ENCODE measurements at regions not wholly inside any gene's neighbourhood (a gene's known extent, or its start where the extent isn't known, plus 50 kb on each side); places are given as distances from the start of the nearest gene placed in this dataset.

DNA sequence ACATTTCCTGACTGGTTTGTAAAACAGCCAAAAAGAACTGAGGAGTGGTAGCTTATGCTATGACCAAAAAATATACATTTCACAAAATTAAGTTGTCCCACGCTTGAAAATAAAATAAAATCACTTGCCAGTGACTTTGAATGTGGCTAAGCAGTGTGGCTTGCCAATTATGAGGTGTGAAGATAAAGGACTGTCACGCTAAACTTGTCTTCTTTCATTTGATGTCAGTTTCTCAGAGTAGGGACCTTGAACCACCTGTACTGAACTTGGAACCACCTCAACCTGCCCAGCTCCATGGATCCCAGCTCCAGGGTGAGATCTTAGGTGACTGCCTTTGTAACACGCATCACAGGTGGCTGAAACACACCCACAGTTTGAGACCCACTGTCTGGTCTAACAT, 113.7 kb upstream of the TBL1X start:
- TF ChIP-seq POLR2AphosphoS5 (IDR thresholded peaks at IDR 0.05; ENCODE audit: low read depth) (no peak), REST (IDR thresholded peaks at IDR 0.05; ENCODE audit: insufficient replicate concordance, low read depth) (no peak), GABPA (IDR thresholded peaks at IDR 0.05; ENCODE audit: low read depth) (no peak), SPI1 (IDR thresholded peaks at IDR 0.05; ENCODE audit: borderline replicate concordance, low read depth) (no peak), CTCF (IDR thresholded peaks at IDR 0.05; ENCODE audit: insufficient read depth, low read length) (no peak)
- H3K27ac ChIP-seq (replicated peaks): peak overlapping the region; percentile 69

DNA sequence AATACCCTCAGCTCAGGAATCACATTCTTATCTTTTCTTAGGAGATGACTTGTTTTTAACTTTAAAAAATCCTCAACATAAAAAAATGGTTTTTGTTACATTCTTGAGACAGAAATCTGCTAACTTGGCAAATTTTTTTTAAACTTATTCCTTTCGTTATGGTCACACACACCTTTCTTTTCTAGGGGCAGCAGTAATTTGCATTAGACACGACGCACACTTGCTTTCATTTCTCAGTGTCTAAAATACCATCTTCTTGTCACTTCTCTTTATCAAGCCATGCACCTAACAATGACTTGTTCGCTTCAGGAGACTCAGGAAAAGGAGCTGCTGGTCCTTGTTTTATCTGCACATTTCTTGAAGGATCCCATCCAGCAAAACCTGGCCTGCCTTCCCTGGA, 112.6 kb upstream of the TBL1X start:
- Histone ChIP-seq H3K4me3 (replicated peaks; ENCODE audit: insufficient read depth, low read length) (peak overlapping the region; percentile 6; the same call in 1 of the 2 replicates), H3K27ac (replicated peaks) (peak overlapping the region; percentile 69), H3K27me3 (ENCODE audit: insufficient read depth, poor library complexity, severe bottlenecking) (no peaks in the 10 kb centered on the region)
- DNase-seq (ENCODE audit: low read depth in 1 of 2, low spot score in 1 of 2): no peak
- TF ChIP-seq CTCF (IDR thresholded peaks at IDR 0.05; ENCODE audit: insufficient read depth, low read length) (no peak), GABPA (IDR thresholded peaks at IDR 0.05; ENCODE audit: low read depth) (no peak), SPI1 (IDR thresholded peaks at IDR 0.05; ENCODE audit: borderline replicate concordance, low read depth) (no peak; the same call in 1 of the 2 replicates), POLR2AphosphoS5 (IDR thresholded peaks at IDR 0.05; ENCODE audit: low read depth) (no peak), REST (IDR thresholded peaks at IDR 0.05; ENCODE audit: insufficient replicate concordance, low read depth) (no peak)

More for the DNA sequence above, 113.7 kb upstream of the TBL1X start:
- no peaks in the 10 kb centered on the region for H3K27me3 ChIP-seq (ENCODE audit: insufficient read depth, poor library complexity, severe bottlenecking)
- H3K4me3 ChIP-seq (replicated peaks; ENCODE audit: insufficient read depth, low read length): no peak overlapping the region
- no peak for DNase-seq (ENCODE audit: low read depth in 1 of 2, low spot score in 1 of 2)

- no peaks in the 10 kb centered on the region for H3K27me3 ChIP-seq (ENCODE audit: insufficient read depth, poor library complexity, severe bottlenecking)
- H3K27ac ChIP-seq (replicated peaks): peak overlapping the region; percentile 69
- TF ChIP-seq CTCF (IDR thresholded peaks at IDR 0.05; ENCODE audit: insufficient read depth, low read length) (no peak), POLR2AphosphoS5 (IDR thresholded peaks at IDR 0.05; ENCODE audit: low read depth) (no peak), REST (IDR thresholded peaks at IDR 0.05; ENCODE audit: insufficient replicate concordance, low read depth) (no peak), SPI1 (IDR thresholded peaks at IDR 0.05; ENCODE audit: borderline replicate concordance, low read depth) (no peak), GABPA (IDR thresholded peaks at IDR 0.05; ENCODE audit: low read depth) (no peak)
- H3K4me3 ChIP-seq (replicated peaks; ENCODE audit: insufficient read depth, low read length): no peak overlapping the region; the same call in 1 of the 2 replicates
- peak; percentile 81 to 88 for DNase-seq (ENCODE audit: low read depth in 1 of 2, low spot score in 1 of 2)
Observed at GRCh38 chrX:9352694-9353411, 112.0 kb upstream of the TBL1X start.
